ENCODE measurements at regions not wholly inside any gene's neighbourhood (a gene's known extent, or its start where the extent isn't known, plus 50 kb on each side); places are given as distances from the start of the nearest gene placed in this dataset.

GRCh38 chr6:3573670-3574069, 116.8 kb upstream of the SLC22A23 start:
- TF ChIP-seq, protein P1, sequence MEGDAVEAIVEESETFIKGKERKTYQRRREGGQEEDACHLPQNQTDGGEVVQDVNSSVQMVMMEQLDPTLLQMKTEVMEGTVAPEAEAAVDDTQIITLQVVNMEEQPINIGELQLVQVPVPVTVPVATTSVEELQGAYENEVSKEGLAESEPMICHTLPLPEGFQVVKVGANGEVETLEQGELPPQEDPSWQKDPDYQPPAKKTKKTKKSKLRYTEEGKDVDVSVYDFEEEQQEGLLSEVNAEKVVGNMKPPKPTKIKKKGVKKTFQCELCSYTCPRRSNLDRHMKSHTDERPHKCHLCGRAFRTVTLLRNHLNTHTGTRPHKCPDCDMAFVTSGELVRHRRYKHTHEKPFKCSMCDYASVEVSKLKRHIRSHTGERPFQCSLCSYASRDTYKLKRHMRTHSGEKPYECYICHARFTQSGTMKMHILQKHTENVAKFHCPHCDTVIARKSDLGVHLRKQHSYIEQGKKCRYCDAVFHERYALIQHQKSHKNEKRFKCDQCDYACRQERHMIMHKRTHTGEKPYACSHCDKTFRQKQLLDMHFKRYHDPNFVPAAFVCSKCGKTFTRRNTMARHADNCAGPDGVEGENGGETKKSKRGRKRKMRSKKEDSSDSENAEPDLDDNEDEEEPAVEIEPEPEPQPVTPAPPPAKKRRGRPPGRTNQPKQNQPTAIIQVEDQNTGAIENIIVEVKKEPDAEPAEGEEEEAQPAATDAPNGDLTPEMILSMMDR (IDR thresholded peaks at IDR 0.05; ENCODE audit: low read depth, low read length), result no peak
- no peak for TF ChIP-seq POLR2A (IDR thresholded peaks at IDR 0.05; ENCODE audit: extremely low read depth, insufficient read length)
- TF ChIP-seq, protein P2, sequence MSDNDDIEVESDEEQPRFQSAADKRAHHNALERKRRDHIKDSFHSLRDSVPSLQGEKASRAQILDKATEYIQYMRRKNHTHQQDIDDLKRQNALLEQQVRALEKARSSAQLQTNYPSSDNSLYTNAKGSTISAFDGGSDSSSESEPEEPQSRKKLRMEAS (IDR thresholded peaks at IDR 0.05; ENCODE audit: low read depth, low read length), result no peak

Data from NB4 (cell line).